T-helper 2 cell treated with Interferon-gamma antibody and Interleukin-4, amounts not matched to agents 100 ng/mL and 5 ng/mL, for 36 hours (primary cell): ENCODE measurements at regions not wholly inside any gene's neighbourhood (a gene's known extent, or its start where the extent isn't known, plus 50 kb on each side); places are given as distances from the start of the nearest gene placed in this dataset.

Experiments used
- intact Hi-C: fragments of 100-400 bp; cut with micrococcal nuclease; formaldehyde crosslinking; loops from one replicate; pipeline ENCODE4 v1.15.1; 2023

DNA sequence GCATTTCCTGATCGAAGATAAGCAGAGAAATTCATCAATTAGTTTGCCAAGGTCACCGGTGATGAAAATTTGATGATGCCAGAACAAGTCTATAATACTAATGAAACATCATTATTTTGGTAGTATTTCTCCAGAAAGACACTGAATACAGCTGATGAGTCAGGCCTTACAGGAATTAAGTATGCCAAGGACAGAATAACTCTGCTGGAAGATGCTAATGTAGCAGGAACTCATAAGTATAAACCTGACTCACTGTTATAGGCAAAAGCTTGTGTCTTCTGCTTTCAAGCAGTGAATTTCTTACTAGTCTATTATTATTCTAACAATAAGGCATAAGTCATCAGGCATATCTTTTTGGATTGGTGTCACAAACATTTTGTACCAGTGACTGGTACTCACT lies 1825.1 kb upstream of the IGFBP7 start:
- intact Hi-C loops: no loop called here

DNA sequence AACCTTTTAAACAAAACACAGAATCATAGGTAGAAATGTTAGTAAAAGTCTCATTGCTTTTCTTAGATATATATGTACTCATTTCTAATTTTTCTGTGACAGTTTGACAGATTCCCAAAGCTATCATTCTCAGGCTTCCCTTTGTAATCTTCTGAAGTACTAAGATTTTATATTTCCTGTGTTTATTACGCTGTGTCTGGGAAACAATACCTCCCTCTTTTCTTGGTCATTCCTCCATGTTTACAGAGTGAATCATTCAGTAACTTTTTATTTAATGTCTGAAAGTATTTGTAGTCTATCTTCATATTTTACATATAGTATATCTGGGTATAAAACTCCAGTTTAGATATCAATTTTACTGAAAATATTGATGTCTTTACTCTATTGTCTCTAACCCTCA lies 1826.3 kb upstream of the IGFBP7 start:
- intact Hi-C loops: no loop called here

DNA sequence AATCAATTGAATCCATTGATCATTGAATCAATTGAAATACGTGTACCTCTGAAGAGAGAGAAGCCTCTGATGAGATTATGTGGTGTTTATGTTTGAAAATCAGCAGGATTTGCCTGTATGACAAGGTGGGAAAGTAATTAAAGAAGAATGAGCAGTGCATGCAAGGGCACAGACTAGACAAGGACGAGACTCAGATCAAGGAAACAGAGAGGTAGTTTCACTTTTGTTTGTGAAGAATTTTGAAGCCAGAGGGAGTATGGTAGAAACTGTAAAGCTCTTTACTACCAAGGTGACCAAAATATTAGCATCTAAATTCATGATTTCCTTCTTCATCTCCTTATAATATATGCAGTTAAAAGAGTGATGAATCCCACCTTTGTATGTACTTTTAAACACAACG lies 1830.0 kb upstream of the IGFBP7 start:
- intact Hi-C loops: no loop called here

DNA sequence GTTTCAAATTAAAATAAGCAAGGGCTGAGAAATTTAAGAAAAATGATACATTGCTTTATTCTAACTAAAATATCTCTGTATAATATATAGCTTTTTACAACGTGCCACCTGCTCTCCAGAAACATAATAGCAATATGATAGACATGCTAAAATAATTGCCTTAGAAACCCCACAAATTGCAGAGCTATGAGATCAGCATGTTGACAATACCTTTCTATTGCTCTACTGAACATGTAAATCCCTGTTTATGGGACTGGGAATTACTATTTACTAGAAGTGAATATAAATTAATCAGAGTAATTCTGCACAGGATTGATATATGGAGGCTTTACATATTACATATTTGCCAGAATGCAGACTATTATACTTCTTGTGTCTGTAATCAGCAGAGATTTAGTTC lies 1831.1 kb upstream of the IGFBP7 start:
- intact Hi-C loops: no loop called here

DNA sequence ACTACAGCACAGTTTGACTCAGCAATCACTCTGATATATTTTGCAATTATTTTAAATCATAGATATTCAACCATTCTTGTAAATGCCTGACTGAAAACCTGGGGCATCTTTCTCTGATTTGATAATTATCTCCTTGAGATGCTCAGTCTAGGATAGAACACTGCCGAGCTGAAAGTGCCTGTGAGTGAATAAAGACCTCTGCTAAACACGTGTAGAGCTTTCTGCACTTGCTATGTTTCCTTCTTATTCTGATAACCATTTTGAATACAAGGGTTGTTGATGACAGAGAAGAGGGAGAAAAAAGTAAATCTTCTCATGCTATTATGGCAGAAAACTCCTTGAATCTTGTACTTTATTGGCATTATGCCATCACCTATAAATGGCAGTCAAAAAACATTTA lies 1843.4 kb upstream of the IGFBP7 start:
- intact Hi-C loops: no loop called here

DNA sequence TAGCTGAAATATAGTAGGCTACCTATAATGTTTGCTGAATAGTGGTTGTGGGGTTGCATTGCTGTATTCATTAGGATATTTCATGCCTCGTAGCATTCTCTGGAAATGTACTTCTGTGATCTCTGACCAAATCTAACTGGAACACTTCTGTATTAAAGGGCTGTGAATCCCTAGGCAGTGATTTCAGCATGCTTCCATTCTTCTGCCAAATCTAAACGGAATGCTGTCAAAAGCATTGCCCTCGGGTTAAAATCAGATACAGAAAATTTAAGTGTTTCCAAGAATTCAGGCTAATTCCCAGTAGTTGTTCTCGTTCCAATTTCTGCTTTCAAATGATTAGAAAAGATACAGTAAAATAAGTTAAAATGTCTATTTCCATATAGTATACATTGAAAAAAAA lies 1847.5 kb upstream of the IGFBP7 start:
- intact Hi-C loops: no loop called here

DNA sequence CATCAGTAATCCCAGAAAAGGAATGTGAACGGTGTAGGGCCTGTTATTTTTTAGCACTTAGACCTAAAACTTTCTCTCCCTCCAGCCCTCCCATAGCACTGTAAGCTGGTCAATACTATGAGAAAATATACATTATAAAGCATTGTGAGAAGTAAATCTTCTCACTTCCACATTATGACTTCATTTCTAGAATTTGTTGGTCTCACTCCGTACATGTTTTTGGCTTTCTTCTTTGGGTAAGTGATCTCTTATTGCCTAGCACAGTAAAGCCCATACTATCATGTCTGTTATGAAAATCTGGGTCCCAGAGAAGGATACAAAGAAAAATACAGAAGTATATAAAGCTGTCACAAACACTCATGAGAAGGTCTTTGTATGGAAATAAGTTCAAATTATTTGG lies 1851.1 kb upstream of the IGFBP7 start:
- intact Hi-C loops: no loop called here

DNA sequence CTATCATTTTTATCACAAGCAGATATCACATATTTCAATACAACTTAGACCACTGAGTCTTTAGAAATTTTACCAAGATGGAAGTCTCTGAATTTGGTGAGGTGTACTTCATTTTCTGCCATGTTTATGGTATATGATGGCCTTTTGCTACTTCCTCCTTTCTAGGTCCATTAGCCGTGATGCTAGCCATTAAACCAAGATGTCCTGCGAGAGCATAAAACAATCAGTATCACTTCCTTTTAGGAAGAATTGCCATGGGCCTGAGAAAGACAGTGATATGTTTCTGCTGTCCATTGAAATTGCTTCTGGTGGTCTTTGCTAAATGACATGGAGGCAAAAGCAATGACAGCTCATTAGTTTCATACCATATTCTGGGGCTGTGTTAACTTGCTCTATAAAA lies 1851.7 kb upstream of the IGFBP7 start:
- intact Hi-C loops: no loop called here

DNA sequence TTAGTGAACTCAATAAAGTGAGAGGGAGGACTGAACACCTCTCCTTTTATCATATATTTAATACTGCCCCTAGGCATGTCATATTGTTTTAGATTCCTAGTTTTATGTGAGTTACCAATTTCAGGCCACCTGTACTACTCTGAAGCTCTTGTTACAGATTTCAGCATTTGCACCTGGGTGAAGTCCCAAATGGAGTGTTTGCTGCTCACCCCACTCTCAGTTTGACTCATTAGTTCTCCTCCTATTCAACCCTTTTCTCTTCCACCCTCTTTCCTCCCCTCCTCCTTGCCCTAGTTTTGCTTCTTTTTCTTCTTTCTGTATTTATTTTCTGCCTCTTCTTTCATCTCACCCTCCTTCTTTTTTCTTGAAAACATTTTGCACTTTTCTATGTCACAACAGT lies 1852.2 kb upstream of the IGFBP7 start:
- intact Hi-C loops: no loop called here

DNA sequence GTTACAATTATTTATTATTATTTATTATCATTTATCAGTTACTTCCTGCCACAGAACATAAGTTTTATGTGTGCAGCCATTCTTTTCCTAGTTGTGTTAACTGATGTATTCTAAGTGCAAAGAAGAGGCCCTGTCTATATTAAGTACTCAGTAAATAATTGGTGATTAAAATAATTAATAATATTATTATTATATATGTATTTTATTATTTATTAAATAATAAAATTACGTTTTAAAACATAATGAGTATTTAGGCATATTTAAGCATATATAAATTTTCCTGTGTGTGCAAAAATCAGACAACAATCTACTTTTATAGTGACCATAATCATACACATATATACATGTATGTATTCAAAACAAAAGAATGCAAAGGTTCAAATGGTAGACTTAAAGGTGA lies 1871.6 kb upstream of the IGFBP7 start:
- intact Hi-C loops: no loop called here

DNA sequence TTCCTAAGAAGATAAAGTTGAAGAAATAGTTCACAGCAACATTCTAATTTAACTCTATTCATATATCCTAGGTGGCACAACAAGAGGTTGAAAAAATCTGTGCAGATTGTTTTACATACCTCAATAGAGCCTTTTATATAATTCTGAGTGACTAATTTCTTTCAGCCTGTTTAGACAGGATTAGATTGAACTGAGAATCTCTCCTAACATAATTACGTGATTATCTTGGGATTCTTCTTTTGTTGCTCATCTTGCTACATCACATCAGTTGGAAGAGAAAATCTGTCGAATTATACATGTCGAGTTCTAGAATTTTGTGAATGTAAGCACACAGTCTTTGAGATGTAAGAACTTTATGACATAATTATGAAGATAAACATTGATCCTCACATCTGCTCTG lies 1873.7 kb upstream of the IGFBP7 start:
- intact Hi-C loops: no loop called here

DNA sequence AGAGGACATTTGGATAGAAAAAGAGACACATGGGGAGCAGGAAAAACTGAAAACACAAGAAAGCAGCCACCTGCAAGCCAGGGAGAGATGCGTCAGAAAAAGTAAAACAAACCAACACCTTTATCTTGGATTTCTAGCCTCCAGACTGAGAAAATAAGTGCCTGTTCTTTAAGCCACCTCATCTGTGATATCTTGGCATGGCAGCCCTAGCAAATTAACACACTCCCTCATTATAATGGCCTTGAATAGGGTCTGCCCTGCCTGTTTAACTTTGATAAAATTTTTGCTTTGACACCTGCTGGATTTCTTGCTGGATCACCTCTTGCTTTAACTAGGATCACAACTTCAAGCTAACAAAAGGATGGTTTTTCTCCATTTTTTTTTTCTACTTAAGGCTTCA lies 1892.0 kb upstream of the IGFBP7 start:
- intact Hi-C loops: no loop called here

DNA sequence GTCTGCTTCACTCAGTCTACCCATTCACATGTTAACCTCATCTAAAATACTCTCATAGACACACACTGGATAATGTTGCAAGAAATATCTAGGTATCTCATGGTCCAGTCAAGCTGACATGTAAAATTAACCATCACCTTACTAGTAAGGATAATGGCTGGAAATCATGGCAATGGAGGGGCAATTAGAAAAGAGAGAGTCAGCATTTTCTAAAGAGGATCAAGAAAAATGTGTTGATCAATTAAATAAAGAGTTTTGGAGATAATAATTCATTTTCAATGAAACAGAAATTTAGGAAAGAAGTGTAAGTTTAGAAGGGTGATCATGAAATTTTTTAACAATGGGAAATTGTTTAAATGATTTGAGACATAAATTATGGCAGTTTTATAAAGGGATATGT lies 1914.1 kb upstream of the IGFBP7 start:
- intact Hi-C loops: no loop called here

DNA sequence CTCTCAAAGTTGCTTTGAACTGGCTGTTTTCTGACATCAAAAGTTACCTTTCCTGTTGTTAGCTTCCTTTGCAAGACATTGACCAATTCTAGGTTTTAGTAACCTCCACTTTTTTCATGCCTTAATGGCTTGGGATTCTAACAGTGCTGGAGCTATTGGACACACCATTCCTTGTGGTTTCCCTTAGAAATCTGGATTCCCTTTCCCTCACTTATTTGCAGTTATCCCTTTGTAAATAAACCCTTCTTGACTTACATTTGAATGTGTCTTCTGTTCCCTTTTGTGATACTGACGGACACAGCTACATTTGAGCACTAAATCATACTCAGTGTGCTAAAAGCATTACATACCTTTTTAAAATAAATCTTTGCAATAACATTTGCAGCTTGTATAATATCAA lies 1927.6 kb upstream of the IGFBP7 start:
- intact Hi-C loops: no loop called here

DNA sequence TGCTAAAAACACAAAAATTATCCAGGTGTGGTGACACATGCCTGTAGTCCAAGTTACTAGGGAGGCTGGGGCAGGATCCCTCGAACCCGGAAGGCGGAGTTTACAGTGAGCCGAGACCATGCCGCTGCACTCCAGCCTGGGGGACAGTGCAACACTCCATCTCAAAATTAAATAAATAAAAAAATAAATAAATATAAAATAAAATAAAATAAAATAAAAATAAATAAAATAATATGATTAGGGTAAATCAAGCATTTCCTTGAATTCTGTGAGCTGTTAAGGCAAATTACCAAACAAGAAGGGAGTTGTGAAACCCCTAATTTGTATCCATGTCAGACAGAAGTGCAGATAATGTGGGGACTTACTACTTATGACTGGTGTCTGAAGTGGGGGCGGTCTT lies 1928.9 kb upstream of the IGFBP7 start:
- intact Hi-C loops: no loop called here

DNA sequence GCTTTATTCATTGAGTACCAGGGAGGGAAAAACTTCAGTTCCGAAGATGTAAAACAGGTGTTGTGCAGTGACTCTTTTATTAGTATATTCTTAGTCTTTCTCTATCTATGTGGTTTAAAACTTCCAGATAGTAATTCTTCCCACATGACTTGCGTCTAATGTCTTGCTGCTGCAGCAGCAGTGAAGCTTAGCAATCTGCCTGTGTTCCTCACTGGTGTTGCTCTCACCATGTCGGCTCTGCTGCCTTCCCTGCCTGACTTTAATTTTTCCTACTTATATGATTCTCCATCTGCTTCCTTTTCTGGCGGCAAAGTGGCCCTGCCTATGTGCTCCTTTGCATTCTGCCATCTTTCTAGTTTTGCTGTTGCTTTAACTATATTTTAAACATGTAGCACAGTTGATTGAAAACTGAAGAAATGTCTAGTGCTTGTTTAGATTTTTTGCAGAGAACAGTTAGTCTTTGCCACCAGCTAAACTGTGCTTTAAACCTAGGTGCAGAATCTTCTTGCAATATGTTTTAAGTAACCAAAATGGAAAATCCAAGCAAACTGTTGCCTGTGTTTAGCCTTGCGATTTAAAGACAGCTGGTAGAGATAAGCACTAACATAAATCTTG lies 1934.2 kb upstream of the IGFBP7 start:
- intact Hi-C loops: no loop called here

DNA sequence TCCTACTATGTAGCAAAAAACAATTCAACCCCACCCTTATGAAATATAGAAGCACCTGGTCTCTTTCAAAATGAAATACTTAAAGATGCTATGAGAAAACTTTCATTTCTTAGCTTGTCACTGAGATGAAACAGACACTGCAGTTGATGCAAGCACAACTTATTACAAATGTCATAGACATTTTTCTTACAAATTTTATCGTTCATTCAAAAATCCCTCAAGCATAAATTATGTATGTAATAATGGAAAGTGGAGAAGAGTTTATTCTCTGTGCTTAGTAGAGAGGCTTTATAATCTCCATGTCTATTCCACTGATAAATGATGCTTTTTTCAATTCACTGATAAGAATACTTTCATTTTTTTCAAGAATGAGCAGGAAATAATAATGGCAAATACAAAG lies 1943.9 kb upstream of the IGFBP7 start:
- intact Hi-C loops: no loop called here

DNA sequence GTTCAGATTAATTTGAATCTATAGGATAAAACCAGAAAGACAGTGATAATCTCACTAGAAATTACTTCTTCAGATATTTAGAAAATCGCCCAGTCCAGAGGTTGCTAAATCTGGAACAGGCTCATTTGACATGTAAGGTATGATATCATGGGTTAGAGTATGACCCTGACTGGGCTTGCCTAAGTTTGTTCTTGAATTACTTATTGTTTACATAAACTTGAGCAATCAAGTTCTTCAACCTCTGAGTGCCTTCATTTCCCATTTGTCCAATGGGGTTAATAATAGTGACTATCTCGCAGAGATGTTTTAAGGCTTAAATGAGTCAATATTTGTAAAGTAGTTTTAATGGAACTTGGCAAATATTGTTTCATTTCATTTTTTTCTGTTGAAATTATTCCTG lies 1947.6 kb upstream of the IGFBP7 start:
- intact Hi-C loops: no loop called here

DNA sequence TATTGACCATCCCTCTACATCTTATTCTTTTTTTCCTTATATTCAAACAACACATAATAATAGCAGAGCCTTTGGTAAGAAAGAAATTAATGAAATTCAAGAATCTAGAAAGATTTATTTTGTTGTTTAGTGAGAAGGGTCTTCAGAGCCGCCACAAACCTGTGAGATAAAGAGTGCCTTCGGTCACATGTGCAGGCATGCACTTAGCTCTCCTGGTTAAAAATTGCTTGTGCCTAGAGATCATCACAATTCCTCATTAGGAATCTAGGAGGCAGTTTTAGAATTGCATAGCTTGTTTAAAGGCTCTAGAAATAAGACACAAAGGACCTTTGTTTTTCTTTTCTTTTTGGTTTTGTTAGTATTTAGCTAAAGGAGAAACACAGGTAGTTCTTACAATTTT lies 1948.4 kb upstream of the IGFBP7 start:
- intact Hi-C loops: no loop called here

DNA sequence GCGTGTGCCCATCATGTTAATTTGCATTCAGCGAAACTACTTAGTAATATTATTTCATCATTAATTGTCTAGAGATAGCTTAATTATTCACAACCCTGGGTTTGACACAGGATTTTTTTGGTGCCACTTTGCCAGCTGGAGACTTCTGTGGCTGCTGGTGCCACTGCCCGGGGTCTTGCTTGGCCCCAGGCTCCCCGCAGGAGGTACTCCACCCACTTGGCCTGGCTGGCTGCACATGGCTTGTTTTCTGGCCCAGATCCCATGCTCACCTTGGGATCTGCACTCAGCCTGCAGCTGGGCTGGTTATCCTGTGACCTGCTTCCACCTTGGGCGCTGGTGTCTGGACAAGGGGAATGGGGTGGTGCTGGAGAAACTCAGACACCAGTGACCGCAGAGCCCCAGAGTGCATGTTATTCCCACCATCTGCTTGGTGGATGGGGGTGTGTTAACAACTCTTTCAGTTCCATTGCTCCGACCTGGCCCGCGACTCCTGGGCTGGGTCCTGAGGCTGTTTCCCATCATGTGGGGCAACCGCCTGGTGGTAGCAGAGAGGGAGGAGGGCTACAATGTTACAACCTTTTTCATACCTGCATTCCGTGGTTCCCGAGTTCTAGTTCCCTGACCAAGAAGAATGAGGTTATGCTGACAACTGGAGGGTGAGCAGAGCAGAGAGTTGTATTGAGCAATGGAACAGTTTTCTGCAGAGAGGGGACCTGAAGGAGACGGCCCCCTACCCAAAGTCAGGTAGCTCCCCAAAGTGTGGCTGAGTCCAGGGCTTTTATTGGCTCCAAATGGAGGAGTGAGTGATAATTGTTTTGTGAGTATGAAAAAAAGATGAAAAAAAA lies 1950.0 kb upstream of the IGFBP7 start:
- intact Hi-C loops: no loop called here

DNA sequence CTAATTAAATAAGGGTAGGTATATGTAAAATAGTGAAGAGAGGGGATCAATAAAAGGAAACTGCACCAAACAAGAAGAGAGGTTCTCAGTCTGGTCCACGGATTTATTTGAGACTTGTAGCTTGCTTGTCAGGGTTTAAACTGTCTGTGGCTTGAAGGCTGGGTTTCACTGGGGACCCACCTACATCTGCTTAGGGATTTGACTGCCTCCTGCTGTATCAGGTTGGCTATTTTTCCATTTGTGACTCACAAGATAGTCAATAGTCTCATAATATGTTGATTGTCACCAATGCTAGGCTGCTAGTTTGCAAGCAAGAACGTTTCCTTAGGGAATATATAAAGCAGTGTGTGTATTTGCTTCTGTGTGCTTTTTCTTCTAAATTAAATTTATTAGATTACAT lies 1950.7 kb upstream of the IGFBP7 start:
- intact Hi-C loops: no loop called here

DNA sequence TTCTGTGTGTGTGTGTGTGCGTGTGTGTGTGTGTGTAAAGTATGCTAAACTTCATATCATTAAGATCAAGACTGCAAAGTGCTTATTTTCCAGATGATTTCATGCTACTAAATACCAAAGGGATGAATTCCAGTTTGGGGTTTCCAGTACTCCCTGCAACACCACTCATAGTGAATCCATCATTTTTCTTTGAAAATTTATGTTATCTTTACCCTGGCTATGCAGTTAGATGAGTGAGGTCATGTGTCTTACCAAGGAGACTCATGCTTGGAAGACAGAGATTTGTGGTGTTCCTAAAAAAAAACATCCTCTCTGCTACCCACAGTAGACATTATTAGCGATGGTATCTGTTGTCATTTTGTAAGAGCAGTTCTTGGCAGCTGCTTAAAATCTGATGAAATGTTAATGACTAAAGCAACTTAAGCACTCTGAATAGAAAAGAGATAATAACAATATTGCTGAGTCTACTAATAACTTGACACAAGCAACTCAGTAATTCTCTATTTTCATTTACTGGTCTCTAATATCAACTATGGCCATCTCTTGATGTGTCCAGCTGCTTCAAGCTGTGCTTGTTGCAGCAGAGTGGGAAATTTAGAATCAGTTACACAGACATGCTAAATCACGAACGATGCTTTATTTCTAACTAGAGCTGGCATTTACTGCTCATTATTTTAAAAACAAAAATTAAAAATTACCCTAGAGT lies 1953.0 kb upstream of the IGFBP7 start:
- intact Hi-C loops: no loop called here
